Right atrium auricular region (tissue), 2 donors: ENCODE measurements at regions not wholly inside any gene's neighbourhood (a gene's known extent, or its start where the extent isn't known, plus 50 kb on each side); places are given as distances from the start of the nearest gene placed in this dataset.

ENCODE experiments used
- DNase-seq: peaks from one replicate; pipeline ENCODE4 v3.0.0-alpha.2; 2019; ENCODE audit warnings: low spot score
- H3K27ac ChIP-seq, 2 donors: fragments of 200-600 bp; sonication (generic); 1 replicate in 1 of 2; 2 replicates in 1 of 2; pipeline ENCODE4 v1.5.1; 2016 to 2019
- H3K27me3 ChIP-seq, 2 donors: fragments of 200-600 bp; sonication (generic); one replicate each; pipeline versions ENCODE4 v1.5.1 to v1.6.0; 2017 to 2019
- H3K36me3 ChIP-seq: fragments of 200-600 bp; sonication (generic); one replicate; pipeline ENCODE4 v1.5.1; 2016
- H3K4me1 ChIP-seq, 2 donors: fragments of 200-600 bp; sonication (generic); one replicate each; pipeline versions ENCODE4 v1.5.1 to v1.6.0; 2017 to 2019
- H3K4me3 ChIP-seq, 2 donors: fragments of 200-600 bp; sonication (generic); 1 replicate in 1 of 2; 2 replicates in 1 of 2; pipeline ENCODE4 v1.5.1; 2017 to 2019; ENCODE audit warnings: mild to moderate bottlenecking in 1 of 2, moderate library complexity in 1 of 2
- H3K9me3 ChIP-seq, 2 donors: fragments of 200-600 bp; sonication (generic); one replicate each; pipeline ENCODE4 v1.5.1; 2019
- CTCF ChIP-seq, 2 donors: fragments of 200-600 bp; sonication (generic); IDR thresholded peaks; one replicate each; pipeline ENCODE4 v1.5.1; 2019; ENCODE audit warnings: antibody characterized with exemption in 2 of 2

GRCh38 chr14:87815121-87815520 lies 177.9 kb downstream of the GALC start:
- H3K4me1 ChIP-seq: no peaks in the 10 kb centered on the region
- no peaks in the 10 kb centered on the region for H3K27me3 ChIP-seq
- no peak overlapping the region for H3K4me3 ChIP-seq
- no peak for TF ChIP-seq CTCF (IDR thresholded peaks at IDR 0.05)
- H3K36me3 ChIP-seq: no peaks in the 10 kb centered on the region
- H3K27ac ChIP-seq: no peak overlapping the region
- DNase-seq: no peak
- H3K9me3 ChIP-seq: no peaks in the 10 kb centered on the region

GRCh38 chr14:87813686-87814085 lies 179.3 kb downstream of the GALC start:
- H3K27me3 ChIP-seq: no peaks in the 10 kb centered on the region
- TF ChIP-seq CTCF (IDR thresholded peaks at IDR 0.05): no peak
- H3K9me3 ChIP-seq: no peaks in the 10 kb centered on the region
- no peak for DNase-seq
- no peak overlapping the region for H3K4me3 ChIP-seq
- H3K36me3 ChIP-seq: no peaks in the 10 kb centered on the region
- H3K4me1 ChIP-seq: no peaks in the 10 kb centered on the region
- no peak overlapping the region for H3K27ac ChIP-seq

DNA sequence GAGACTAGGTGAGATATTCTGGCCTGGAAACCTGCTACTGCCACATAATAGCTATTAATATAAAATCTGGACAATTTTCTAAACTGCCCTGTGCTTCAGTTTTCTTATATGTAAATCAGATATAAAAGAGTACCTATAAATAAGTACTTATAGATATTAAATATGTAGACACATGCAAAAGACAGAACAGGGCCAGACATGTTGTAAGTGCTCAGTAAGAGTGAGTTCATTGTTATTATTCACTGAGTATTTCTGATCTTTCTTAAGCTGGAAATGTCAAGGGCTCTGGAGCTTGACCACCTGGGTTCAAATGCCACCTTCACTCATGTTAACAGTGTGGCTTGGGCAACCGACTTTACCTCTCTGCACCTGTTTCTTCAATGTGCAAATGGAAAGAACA lies 179.8 kb downstream of the GALC start:
- no peak for TF ChIP-seq CTCF (IDR thresholded peaks at IDR 0.05)
- no peak for DNase-seq
- Histone ChIP-seq H3K36me3 (no peaks in the 10 kb centered on the region), H3K27ac (no peak overlapping the region), H3K9me3 (no peaks in the 10 kb centered on the region), H3K4me3 (no peak overlapping the region), H3K4me1 (no peaks in the 10 kb centered on the region), H3K27me3 (no peaks in the 10 kb centered on the region)

DNA sequence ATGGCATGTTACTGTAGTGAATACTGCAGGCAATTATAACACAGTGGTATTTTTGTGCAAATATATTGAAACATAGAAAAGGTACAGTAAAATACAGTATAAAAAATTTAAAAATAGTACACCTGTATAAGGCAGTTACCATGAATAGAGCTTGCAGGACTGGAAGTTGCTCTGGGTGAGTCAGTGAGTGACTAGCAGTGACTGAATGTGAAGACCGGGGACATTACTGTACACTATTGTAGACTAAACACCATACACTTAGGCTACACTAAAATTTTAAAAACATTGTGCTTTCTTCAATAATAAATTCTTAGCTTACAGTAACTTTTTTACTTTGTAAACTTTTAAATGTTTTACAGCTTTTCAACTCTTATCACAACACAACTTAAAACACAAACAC lies 181.7 kb downstream of the GALC start:
- TF ChIP-seq CTCF (IDR thresholded peaks at IDR 0.05): no peak
- Histone ChIP-seq H3K4me1 (no peaks in the 10 kb centered on the region), H3K9me3 (no peaks in the 10 kb centered on the region), H3K36me3 (no peaks in the 10 kb centered on the region), H3K27ac (no peak overlapping the region), H3K27me3 (no peaks in the 10 kb centered on the region), H3K4me3 (no peak overlapping the region)
- DNase-seq: no peak

- Histone ChIP-seq H3K4me1 (no peaks in the 10 kb centered on the region), H3K4me3 (no peak overlapping the region), H3K9me3 (no peaks in the 10 kb centered on the region), H3K27ac (no peak overlapping the region), H3K36me3 (no peaks in the 10 kb centered on the region), H3K27me3 (no peaks in the 10 kb centered on the region)
- TF ChIP-seq CTCF (IDR thresholded peaks at IDR 0.05): no peak
- no peak for DNase-seq
Measured at GRCh38 chr14:87810711-87811110, 182.3 kb downstream of the GALC start.

DNA sequence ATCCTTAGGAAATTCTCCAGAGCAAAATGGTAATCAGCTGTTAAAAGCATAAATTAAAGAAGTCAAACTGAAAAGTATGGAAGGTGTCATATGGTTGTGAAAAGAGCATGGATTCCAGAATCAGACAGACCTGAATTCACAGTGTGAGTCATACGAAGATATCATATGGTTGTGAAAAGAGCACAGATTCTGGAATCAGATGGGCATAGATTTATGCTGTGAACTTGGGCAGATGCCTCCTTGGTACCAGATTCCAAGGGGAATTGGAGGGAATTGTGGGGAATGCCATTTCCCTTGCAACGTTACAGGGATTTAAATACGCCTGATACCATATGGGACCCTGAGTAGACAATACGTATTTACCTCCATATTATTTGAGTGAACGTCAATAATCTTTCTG lies 183.7 kb downstream of the GALC start:
- Histone ChIP-seq H3K9me3 (no peaks in the 10 kb centered on the region), H3K36me3 (no peaks in the 10 kb centered on the region)
- TF ChIP-seq CTCF (IDR thresholded peaks at IDR 0.05): no peak

More for the DNA sequence above, 183.7 kb downstream of the GALC start:
- DNase-seq: no peak
- Histone ChIP-seq H3K4me3 (no peak overlapping the region), H3K4me1 (no peaks in the 10 kb centered on the region), H3K27me3 (no peaks in the 10 kb centered on the region), H3K27ac (no peak overlapping the region)
